K562 (cell line): ENCODE measurements at regions not wholly inside any gene's neighbourhood (a gene's known extent, or its start where the extent isn't known, plus 50 kb on each side); places are given as distances from the start of the nearest gene placed in this dataset.

ENCODE experiments used
- ATAC-seq: fragments of 200-7000 bp; cut with Tn5 transposase; 3 replicates; pipeline ENCODE4 v1.9.1; 2020; ENCODE audit warnings: moderate library complexity
- BruUV-seq: library from RNA; stranded (reverse); fragments of 400-500 nt; replicated peaks from 2 replicates; lab custom pipeline; 2021; lab: Mats Ljungman, UMichigan
- CTCF ChIA-PET: fragments of 300-600 bp; formaldehyde crosslinking; extraction: SDS; loops from one replicate; lab custom pipeline; 2021; ENCODE audit warnings: low intra/inter-chr PET ratio; lab: Yijun Ruan, JAX
- POLR2A ChIA-PET: fragments of 300-600, 350-650 bp; sonication (Branson Sonifier 250); formaldehyde crosslinking; extraction: SDS; loops from one replicate; lab custom pipeline; 2021; ENCODE audit warnings: antibody characterized with exemption, inconsistent platforms; lab: Yijun Ruan, JAX
- DNase-seq, 4 experiments: peaks; one replicate each; pipeline versions ENCODE4 v3.0.0 to v3.0.0-alpha.2; 2011 to 2018; ENCODE audit warnings: low spot score in 3 of 4, mixed read lengths in 3 of 4; ENCODE audit errors: extremely low read depth in 1 of 4
- FAIRE-seq: peaks from 2 replicates; lab custom pipeline; 2011; peaks lifted over from hg19 to GRCh38; lab: Jason Lieb, UNC
- H2AFZ ChIP-seq: 2 replicates; pipeline ENCODE4 v1.6.0; 2011; ENCODE audit warnings: low read depth, low read length, control low read depth, inconsistent platforms
- H3K27ac ChIP-seq: fragments of 200-600 bp; 3 replicates; pipeline ENCODE4 v1.8.0; 2011; ENCODE audit warnings: low read depth, mild to moderate bottlenecking, control low read depth, inconsistent platforms, low read length, moderate library complexity, mixed read lengths; ENCODE audit errors: extremely low read depth
- H3K27me3 ChIP-seq, 2 experiments: fragments of 300-600 bp in 1 of 2; 2 replicates in 1 of 2; 3 replicates in 1 of 2; pipeline versions ENCODE4 v1.6.0 to v1.8.0; 2011; ENCODE audit warnings: inconsistent platforms in 2 of 2, low read length in 2 of 2, mild to moderate bottlenecking in 1 of 2, mixed read lengths in 1 of 2, moderate library complexity in 1 of 2; ENCODE audit not compliant: control insufficient read depth in 2 of 2, insufficient read depth in 2 of 2
- H3K36me3 ChIP-seq: fragments of 300-600 bp; 3 replicates; pipeline ENCODE4 v1.8.0; 2011; ENCODE audit warnings: mild to moderate bottlenecking, low read length, inconsistent platforms; ENCODE audit not compliant: control insufficient read depth, insufficient read depth
- H3K4me1 ChIP-seq, 2 experiments: fragments of 200-600 bp in 1 of 2; replicated peaks in 1 of 2; 2 replicates in 1 of 2; 3 replicates in 1 of 2; pipeline versions ENCODE4 v1.5.1 to v1.8.0; 2011; ENCODE audit warnings: inconsistent platforms in 2 of 2, low read length in 2 of 2, mild to moderate bottlenecking in 1 of 2, mixed read lengths in 1 of 2, moderate library complexity in 1 of 2; ENCODE audit not compliant: control insufficient read depth in 2 of 2, insufficient read depth in 2 of 2
- H3K4me2 ChIP-seq: 2 replicates; pipeline ENCODE4 v1.6.1; 2011; ENCODE audit warnings: low read length, control low read depth, inconsistent platforms, mixed read lengths; ENCODE audit not compliant: insufficient read depth
- H3K4me3 ChIP-seq: fragments of 200-600 bp; sonication (generic), shearing (Covaris generic); 2 replicates; pipeline ENCODE4 v1.5.1; 2016; ENCODE audit warnings: control low read depth, inconsistent platforms
- H3K79me2 ChIP-seq: fragments of 200-600 bp; 3 replicates; pipeline ENCODE4 v1.8.0; 2011; ENCODE audit warnings: low read length, inconsistent platforms; ENCODE audit not compliant: control insufficient read depth, insufficient read depth
- H3K9ac ChIP-seq, 2 experiments: 2 replicates each; pipeline versions ENCODE4 v1.6.0 to v1.6.1; 2011; ENCODE audit warnings: low read depth in 2 of 2, low read length in 2 of 2, control low read depth in 1 of 2, inconsistent platforms in 1 of 2, mild to moderate bottlenecking in 1 of 2, mixed read lengths in 1 of 2; ENCODE audit not compliant: insufficient read depth in 1 of 2
- H3K9me1 ChIP-seq: one replicate; pipeline ENCODE4 v1.6.0; 2011; ENCODE audit warnings: inconsistent platforms, mild to moderate bottlenecking, low read length, moderate library complexity; ENCODE audit not compliant: control insufficient read depth, insufficient read depth
- H3K9me3 ChIP-seq: replicated peaks from 2 replicates; pipeline ENCODE4 v1.5.1; 2011; ENCODE audit warnings: low read depth, low read length, inconsistent platforms; ENCODE audit not compliant: control insufficient read depth, insufficient read depth
- H4K20me1 ChIP-seq: replicated peaks from 2 replicates; pipeline ENCODE4 v1.6.1; 2011; ENCODE audit warnings: low read length, inconsistent platforms, mixed read lengths; ENCODE audit not compliant: control insufficient read depth, insufficient read depth
- HEY1 ChIP-seq: fragments of 250-450 bp; sonication (Bioruptor Pico); IDR thresholded peaks from 2 replicates; pipeline ENCODE4 v1.5.0; 2020; ENCODE audit warnings: mild to moderate bottlenecking, moderate library complexity, borderline replicate concordance
- NFYB ChIP-seq: IDR thresholded peaks from 2 replicates; pipeline ENCODE4 v1.6.1; 2011; ENCODE audit warnings: mild to moderate bottlenecking, moderate library complexity; ENCODE audit not compliant: insufficient read length; ENCODE audit errors: extremely low read depth
- WGBS: fragments of 100-300 bp; shearing (Covaris generic); methylation state at CpG from one replicate; pipeline ENCODE4 v1.1.6; 2016; ENCODE audit warnings: low coverage, mixed read lengths; ENCODE audit not compliant: insufficient coverage; ENCODE audit errors: missing lambda C conversion rate; 5-methylcytosine and 5-hydroxymethylcytosine counted together
- in situ Hi-C: fragments of 300-500 bp; cut with MboI; formaldehyde crosslinking; loops from 4 replicates; pipeline ENCODE4 v1.15.0; 2018; ENCODE audit warnings: inconsistent platforms, mixed read lengths
- intact Hi-C: fragments of 100-400 bp; cut with micrococcal nuclease; formaldehyde crosslinking; loops from 2 replicates; pipeline ENCODE4 v1.14.2; 2022

GRCh38 chr10:9636216-9636615 lies 1381.5 kb upstream of the CELF2 start:
- TF ChIP-seq NFYB: no peak
- ChIA-PET POLR2A (no interaction called here), CTCF (no interaction called here)
- Histone ChIP-seq H3K27me3 (no peaks in the 10 kb centered on the region), H3K4me3 (no peak overlapping the region), H4K20me1 (no peaks in the 10 kb centered on the region), H3K36me3 (no peaks in the 10 kb centered on the region), H3K27ac (no peak overlapping the region), H3K9me1 (no peaks in the 10 kb centered on the region), H3K4me2 (no peak overlapping the region), H2AFZ (no peak overlapping the region), H3K4me1 (no peaks in the 10 kb centered on the region), H3K9ac (no peak overlapping the region), H3K9me3 (0 out of 2 replicates have a peak, but pooled peaks cover 1% of the 10 kb centered on the region), H3K79me2 (no peaks in the 10 kb centered on the region)
- DNase-seq: no peak
- BruUV-seq: no TSS peak
- in situ Hi-C loops (no loop called here), intact Hi-C loops (no loop called here)
- WGBS: 6% methylated on average over 2 of the region's 2 CpGs
- no peak for ATAC-seq
- FAIRE-seq: no peak

GRCh38 chr10:9643782-9644181 lies 1373.9 kb upstream of the CELF2 start:
- Histone ChIP-seq H3K4me3 (no peak overlapping the region), H3K9ac (no peak overlapping the region), H3K4me2 (no peak overlapping the region), H2AFZ (no peak overlapping the region), H3K4me1 (no peaks in the 10 kb centered on the region), H3K27me3 (no peaks in the 10 kb centered on the region), H3K9me1 (no peaks in the 10 kb centered on the region), H3K36me3 (no peaks in the 10 kb centered on the region), H4K20me1 (no peaks in the 10 kb centered on the region), H3K27ac (no peak overlapping the region), H3K79me2 (no peaks in the 10 kb centered on the region), H3K9me3 (0 out of 2 replicates have a peak, but pooled peaks cover 1% of the 10 kb centered on the region)
- DNase-seq (no peak), ATAC-seq (no peak), FAIRE-seq (no peak)
- intact Hi-C loops (no loop called here), in situ Hi-C loops (no loop called here)
- WGBS: 0% methylated on average over 1 of the region's 1 CpG
- no TSS peak for BruUV-seq
- CTCF ChIA-PET: no interaction called here
- no peak for TF ChIP-seq HEY1
- POLR2A ChIA-PET: no interaction called here
